GM23338 (cell line): ENCODE measurements at regions not wholly inside any gene's neighbourhood (a gene's known extent, or its start where the extent isn't known, plus 50 kb on each side); places are given as distances from the start of the nearest gene placed in this dataset.

ENCODE experiments used
- ATAC-seq: fragments of 200-7000 bp; cut with Tn5 transposase; 3 replicates; pipeline ENCODE4 v1.9.1; 2020
- DNase-seq: peaks from one replicate; pipeline ENCODE4 v3.0.0-alpha.2; 2015; ENCODE audit warnings: low spot score
- H2AFZ ChIP-seq: fragments of 200-600 bp; sonication (generic); 2 replicates; pipeline ENCODE4 v1.8.0; 2016; ENCODE audit warnings: antibody characterized with exemption, mild to moderate bottlenecking, moderate library complexity
- H3F3A ChIP-seq: fragments of 200-600 bp; sonication (generic); replicated peaks from 2 replicates; pipeline ENCODE4 v1.8.0; 2017; ENCODE audit warnings: antibody characterized with exemption, mixed run types, low read depth
- H3K27ac ChIP-seq: fragments of 200-600 bp; sonication (generic); 2 replicates; pipeline ENCODE4 v1.6.1; 2016; ENCODE audit warnings: low read depth
- H3K27me3 ChIP-seq: fragments of 200-600 bp; sonication (generic); 2 replicates; pipeline ENCODE4 v1.8.0; 2016; ENCODE audit warnings: mild to moderate bottlenecking, mixed run types, moderate library complexity; ENCODE audit not compliant: insufficient read depth
- H3K36me3 ChIP-seq: fragments of 200-600 bp; sonication (generic); 2 replicates; pipeline ENCODE4 v1.8.0; 2016; ENCODE audit warnings: mild to moderate bottlenecking; ENCODE audit not compliant: insufficient read depth
- H3K4me1 ChIP-seq: fragments of 200-600 bp; sonication (generic); 2 replicates; pipeline ENCODE4 v1.8.0; 2016; ENCODE audit warnings: mild to moderate bottlenecking, moderate library complexity; ENCODE audit not compliant: insufficient read depth
- H3K4me2 ChIP-seq: fragments of 200-600 bp; sonication (generic); 2 replicates; pipeline ENCODE4 v1.7.1; 2017; ENCODE audit warnings: mixed run types
- H3K4me3 ChIP-seq: fragments of 200-600 bp; sonication (generic); 2 replicates; pipeline ENCODE4 v1.6.1; 2016; ENCODE audit warnings: mixed run types
- H3K79me2 ChIP-seq: fragments of 200-600 bp; sonication (generic); replicated peaks from 2 replicates; pipeline ENCODE4 v1.8.0; 2017; ENCODE audit warnings: mild to moderate bottlenecking; ENCODE audit not compliant: insufficient read depth
- H3K9me2 ChIP-seq: fragments of 200-600 bp; sonication (generic); 2 replicates; pipeline ENCODE4 v1.8.0; 2017; ENCODE audit not compliant: insufficient read depth
- H4K20me1 ChIP-seq: fragments of 200-600 bp; sonication (generic); replicated peaks from 2 replicates; pipeline ENCODE4 v1.8.0; 2017; ENCODE audit warnings: mild to moderate bottlenecking; ENCODE audit not compliant: insufficient read depth
- H3K27ac Mint-ChIP-seq: 2 replicates; pipeline ENCODE4 v1.8.0; 2020; ENCODE audit warnings: inconsistent platforms, mild to moderate bottlenecking, moderate library complexity, mixed read lengths
- H3K27me3 Mint-ChIP-seq: 3 replicates; pipeline ENCODE4 v1.8.0; 2022; ENCODE audit warnings: low read depth, mild to moderate bottlenecking, moderate library complexity, mixed read lengths, inconsistent platforms; ENCODE audit not compliant: insufficient read depth, poor library complexity
- H3K36me3 Mint-ChIP-seq: 3 replicates; pipeline ENCODE4 v1.8.0; 2021; ENCODE audit warnings: low read depth, mild to moderate bottlenecking, inconsistent platforms, moderate library complexity, mixed read lengths
- H3K4me1 Mint-ChIP-seq: 3 replicates; pipeline ENCODE4 v1.8.0; 2020; ENCODE audit warnings: mild to moderate bottlenecking, inconsistent platforms, mixed read lengths
- H3K4me3 Mint-ChIP-seq: 3 replicates; pipeline ENCODE4 v1.8.0; 2021; ENCODE audit warnings: moderate library complexity, mild to moderate bottlenecking, inconsistent platforms, mixed read lengths
- H3K9me3 Mint-ChIP-seq: 3 replicates; pipeline ENCODE4 v1.8.0; 2020; ENCODE audit warnings: moderate library complexity, mild to moderate bottlenecking, inconsistent platforms, mixed read lengths
- EZH2phosphoT487 ChIP-seq: fragments of 200-600 bp; sonication (generic); IDR thresholded peaks from one replicate; pipeline ENCODE4 v1.8.1; 2018; ENCODE audit warnings: antibody characterized with exemption; ENCODE audit not compliant: unreplicated experiment
- JUNB ChIP-seq: IDR thresholded peaks from one replicate; pipeline ENCODE4 v1.6.1; 2016; ENCODE audit warnings: antibody characterized with exemption; ENCODE audit not compliant: unreplicated experiment
- STAT1 ChIP-seq: IDR thresholded peaks from one replicate; pipeline ENCODE4 v1.6.1; 2016; ENCODE audit warnings: antibody characterized with exemption; ENCODE audit not compliant: unreplicated experiment
- ZNF114 ChIP-seq: fragments of 250-450 bp; sonication (Bioruptor Pico); IDR thresholded peaks from 2 replicates; pipeline ENCODE4 v1.5.0; 2020; ENCODE audit warnings: mild to moderate bottlenecking, moderate library complexity
- TF ChIP-seq, protein P1 (sequence below), 2 experiments: fragments of 200-600 bp in 1 of 2; sonication (generic) in 1 of 2; conservative IDR thresholded peaks; 2 replicates each; pipeline versions ENCODE4 v1.5.1 to v1.6.1; 2016 to 2017; ENCODE audit warnings: antibody characterized with exemption in 2 of 2, low read depth in 2 of 2, mild to moderate bottlenecking in 2 of 2, moderate library complexity in 1 of 2
- TF ChIP-seq, protein P2 (sequence below): fragments of 250-450 bp; sonication (Bioruptor Pico); IDR thresholded peaks from 2 replicates; pipeline ENCODE4 v1.5.0; 2020; ENCODE audit warnings: mild to moderate bottlenecking, moderate library complexity

DNA sequence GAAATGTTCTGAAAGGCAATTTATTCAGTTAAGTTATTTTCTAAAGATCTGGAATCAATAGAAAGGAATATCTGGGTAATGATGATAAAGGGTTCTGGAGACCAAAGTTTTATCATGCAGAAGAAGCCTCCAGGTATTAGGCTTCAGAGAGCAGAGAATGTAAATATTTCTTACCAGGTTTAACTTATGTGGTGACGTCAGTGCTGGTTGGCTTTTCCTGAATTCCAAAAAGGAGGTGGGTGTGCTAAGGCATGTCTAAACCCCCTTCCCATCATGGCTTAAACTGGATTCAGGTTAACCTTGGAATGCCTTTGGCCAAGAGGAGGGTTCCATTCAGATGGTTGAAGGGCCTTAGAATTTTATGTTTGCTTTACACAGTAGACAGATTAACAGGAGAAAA, 829.9 kb downstream of the NCAM2 start (continued):
- TF ChIP-seq, protein P1, sequence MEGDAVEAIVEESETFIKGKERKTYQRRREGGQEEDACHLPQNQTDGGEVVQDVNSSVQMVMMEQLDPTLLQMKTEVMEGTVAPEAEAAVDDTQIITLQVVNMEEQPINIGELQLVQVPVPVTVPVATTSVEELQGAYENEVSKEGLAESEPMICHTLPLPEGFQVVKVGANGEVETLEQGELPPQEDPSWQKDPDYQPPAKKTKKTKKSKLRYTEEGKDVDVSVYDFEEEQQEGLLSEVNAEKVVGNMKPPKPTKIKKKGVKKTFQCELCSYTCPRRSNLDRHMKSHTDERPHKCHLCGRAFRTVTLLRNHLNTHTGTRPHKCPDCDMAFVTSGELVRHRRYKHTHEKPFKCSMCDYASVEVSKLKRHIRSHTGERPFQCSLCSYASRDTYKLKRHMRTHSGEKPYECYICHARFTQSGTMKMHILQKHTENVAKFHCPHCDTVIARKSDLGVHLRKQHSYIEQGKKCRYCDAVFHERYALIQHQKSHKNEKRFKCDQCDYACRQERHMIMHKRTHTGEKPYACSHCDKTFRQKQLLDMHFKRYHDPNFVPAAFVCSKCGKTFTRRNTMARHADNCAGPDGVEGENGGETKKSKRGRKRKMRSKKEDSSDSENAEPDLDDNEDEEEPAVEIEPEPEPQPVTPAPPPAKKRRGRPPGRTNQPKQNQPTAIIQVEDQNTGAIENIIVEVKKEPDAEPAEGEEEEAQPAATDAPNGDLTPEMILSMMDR (conservative IDR thresholded peaks at IDR 0.05; ENCODE audit: low read depth in 2 of 2): no peak
- TF ChIP-seq ZNF114 (CRISPR knock-in tag): no peak

GRCh38 chr21:21831036-21831435, 832.8 kb downstream of the NCAM2 start:
- H3K4me3 ChIP-seq: no peak overlapping the region
- no peak overlapping the region for H3K27ac ChIP-seq
- H3K9me2 ChIP-seq: peaks cover 12% of the 10 kb centered on the region; the same call in 1 of the 2 replicates
- H2AFZ ChIP-seq: no peak overlapping the region
- H3K36me3 ChIP-seq: no peaks in the 10 kb centered on the region
- H3K79me2 ChIP-seq: no peaks in the 10 kb centered on the region
- no peaks in the 10 kb centered on the region for H3K4me1 ChIP-seq
- TF ChIP-seq STAT1: no peak
- no peaks in the 10 kb centered on the region for H3K36me3 Mint-ChIP-seq
- H3K9me3 Mint-ChIP-seq: peaks cover 2% of the 10 kb centered on the region; the same call in 1 of the 3 replicates
- no peaks in the 10 kb centered on the region for H3K27me3 ChIP-seq
- DNase-seq (no peak), ATAC-seq (no peak)
- no peak overlapping the region for H3K4me2 ChIP-seq
- no peaks in the 10 kb centered on the region for H4K20me1 ChIP-seq
- no peaks in the 10 kb centered on the region for H3K27me3 Mint-ChIP-seq
- H3K4me3 Mint-ChIP-seq: no peak overlapping the region
- no peaks in the 10 kb centered on the region for H3K4me1 Mint-ChIP-seq
- H3F3A ChIP-seq: no peaks in the 10 kb centered on the region
- H3K27ac Mint-ChIP-seq: no peak overlapping the region

GRCh38 chr21:21845901-21846300, 847.7 kb downstream of the NCAM2 start:
- no peaks in the 10 kb centered on the region for H3K79me2 ChIP-seq
- H3K4me1 ChIP-seq: no peaks in the 10 kb centered on the region; the same call in 1 of the 2 replicates
- no peaks in the 10 kb centered on the region for H3F3A ChIP-seq
- H3K9me3 Mint-ChIP-seq: peaks cover 5% of the 10 kb centered on the region; the same call in 1 of the 3 replicates
- no peaks in the 10 kb centered on the region for H3K9me2 ChIP-seq
- H3K36me3 ChIP-seq: no peaks in the 10 kb centered on the region
- no peak for TF ChIP-seq STAT1
- TF ChIP-seq JUNB: no peak
- no peak for TF ChIP-seq EZH2phosphoT487
- TF ChIP-seq, protein P2, sequence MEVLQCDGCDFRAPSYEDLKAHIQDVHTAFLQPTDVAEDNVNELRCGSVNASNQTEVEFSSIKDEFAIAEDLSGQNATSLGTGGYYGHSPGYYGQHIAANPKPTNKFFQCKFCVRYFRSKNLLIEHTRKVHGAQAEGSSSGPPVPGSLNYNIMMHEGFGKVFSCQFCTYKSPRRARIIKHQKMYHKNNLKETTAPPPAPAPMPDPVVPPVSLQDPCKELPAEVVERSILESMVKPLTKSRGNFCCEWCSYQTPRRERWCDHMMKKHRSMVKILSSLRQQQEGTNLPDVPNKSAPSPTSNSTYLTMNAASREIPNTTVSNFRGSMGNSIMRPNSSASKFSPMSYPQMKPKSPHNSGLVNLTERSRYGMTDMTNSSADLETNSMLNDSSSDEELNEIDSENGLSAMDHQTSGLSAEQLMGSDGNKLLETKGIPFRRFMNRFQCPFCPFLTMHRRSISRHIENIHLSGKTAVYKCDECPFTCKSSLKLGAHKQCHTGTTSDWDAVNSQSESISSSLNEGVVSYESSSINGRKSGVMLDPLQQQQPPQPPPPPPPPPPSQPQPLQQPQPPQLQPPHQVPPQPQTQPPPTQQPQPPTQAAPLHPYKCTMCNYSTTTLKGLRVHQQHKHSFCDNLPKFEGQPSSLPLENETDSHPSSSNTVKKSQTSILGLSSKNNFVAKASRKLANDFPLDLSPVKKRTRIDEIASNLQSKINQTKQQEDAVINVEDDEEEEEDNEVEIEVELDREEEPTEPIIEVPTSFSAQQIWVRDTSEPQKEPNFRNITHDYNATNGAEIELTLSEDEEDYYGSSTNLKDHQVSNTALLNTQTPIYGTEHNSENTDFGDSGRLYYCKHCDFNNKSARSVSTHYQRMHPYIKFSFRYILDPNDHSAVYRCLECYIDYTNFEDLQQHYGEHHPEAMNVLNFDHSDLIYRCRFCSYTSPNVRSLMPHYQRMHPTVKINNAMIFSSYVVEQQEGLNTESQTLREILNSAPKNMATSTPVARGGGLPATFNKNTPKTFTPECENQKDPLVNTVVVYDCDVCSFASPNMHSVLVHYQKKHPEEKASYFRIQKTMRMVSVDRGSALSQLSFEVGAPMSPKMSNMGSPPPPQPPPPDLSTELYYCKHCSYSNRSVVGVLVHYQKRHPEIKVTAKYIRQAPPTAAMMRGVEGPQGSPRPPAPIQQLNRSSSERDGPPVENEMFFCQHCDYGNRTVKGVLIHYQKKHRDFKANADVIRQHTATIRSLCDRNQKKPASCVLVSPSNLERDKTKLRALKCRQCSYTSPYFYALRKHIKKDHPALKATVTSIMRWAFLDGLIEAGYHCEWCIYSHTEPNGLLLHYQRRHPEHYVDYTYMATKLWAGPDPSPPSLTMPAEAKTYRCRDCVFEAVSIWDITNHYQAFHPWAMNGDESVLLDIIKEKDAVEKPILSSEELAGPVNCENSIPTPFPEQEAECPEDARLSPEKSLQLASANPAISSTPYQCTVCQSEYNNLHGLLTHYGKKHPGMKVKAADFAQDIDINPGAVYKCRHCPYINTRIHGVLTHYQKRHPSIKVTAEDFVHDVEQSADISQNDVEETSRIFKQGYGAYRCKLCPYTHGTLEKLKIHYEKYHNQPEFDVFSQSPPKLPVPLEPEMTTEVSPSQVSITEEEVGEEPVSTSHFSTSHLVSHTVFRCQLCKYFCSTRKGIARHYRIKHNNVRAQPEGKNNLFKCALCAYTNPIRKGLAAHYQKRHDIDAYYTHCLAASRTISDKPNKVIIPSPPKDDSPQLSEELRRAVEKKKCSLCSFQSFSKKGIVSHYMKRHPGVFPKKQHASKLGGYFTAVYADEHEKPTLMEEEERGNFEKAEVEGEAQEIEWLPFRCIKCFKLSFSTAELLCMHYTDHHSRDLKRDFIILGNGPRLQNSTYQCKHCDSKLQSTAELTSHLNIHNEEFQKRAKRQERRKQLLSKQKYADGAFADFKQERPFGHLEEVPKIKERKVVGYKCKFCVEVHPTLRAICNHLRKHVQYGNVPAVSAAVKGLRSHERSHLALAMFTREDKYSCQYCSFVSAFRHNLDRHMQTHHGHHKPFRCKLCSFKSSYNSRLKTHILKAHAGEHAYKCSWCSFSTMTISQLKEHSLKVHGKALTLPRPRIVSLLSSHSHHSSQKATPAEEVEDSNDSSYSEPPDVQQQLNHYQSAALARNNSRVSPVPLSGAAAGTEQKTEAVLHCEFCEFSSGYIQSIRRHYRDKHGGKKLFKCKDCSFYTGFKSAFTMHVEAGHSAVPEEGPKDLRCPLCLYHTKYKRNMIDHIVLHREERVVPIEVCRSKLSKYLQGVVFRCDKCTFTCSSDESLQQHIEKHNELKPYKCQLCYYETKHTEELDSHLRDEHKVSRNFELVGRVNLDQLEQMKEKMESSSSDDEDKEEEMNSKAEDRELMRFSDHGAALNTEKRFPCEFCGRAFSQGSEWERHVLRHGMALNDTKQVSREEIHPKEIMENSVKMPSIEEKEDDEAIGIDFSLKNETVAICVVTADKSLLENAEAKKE (CRISPR knock-in tag): no peak
- H2AFZ ChIP-seq: no peak overlapping the region
- H3K4me2 ChIP-seq: no peak overlapping the region
- H3K4me3 ChIP-seq: no peak overlapping the region
- no peak overlapping the region for H3K27ac ChIP-seq
- H3K36me3 Mint-ChIP-seq: peaks cover 3% of the 10 kb centered on the region; the same call in 1 of the 3 replicates
- no peak overlapping the region for H3K27ac Mint-ChIP-seq
- ATAC-seq (no peak), DNase-seq (no peak)
- H3K4me3 Mint-ChIP-seq: no peak overlapping the region
- peaks cover 2% of the 10 kb centered on the region for H3K27me3 Mint-ChIP-seq
- peaks cover 3% of the 10 kb centered on the region; the same call in 2 of the 3 replicates for H3K4me1 Mint-ChIP-seq
- no peaks in the 10 kb centered on the region for H4K20me1 ChIP-seq
- H3K27me3 ChIP-seq: no peaks in the 10 kb centered on the region
